ENCODE measurements at regions not wholly inside any gene's neighbourhood (a gene's known extent, or its start where the extent isn't known, plus 50 kb on each side); places are given as distances from the start of the nearest gene placed in this dataset.

DNA sequence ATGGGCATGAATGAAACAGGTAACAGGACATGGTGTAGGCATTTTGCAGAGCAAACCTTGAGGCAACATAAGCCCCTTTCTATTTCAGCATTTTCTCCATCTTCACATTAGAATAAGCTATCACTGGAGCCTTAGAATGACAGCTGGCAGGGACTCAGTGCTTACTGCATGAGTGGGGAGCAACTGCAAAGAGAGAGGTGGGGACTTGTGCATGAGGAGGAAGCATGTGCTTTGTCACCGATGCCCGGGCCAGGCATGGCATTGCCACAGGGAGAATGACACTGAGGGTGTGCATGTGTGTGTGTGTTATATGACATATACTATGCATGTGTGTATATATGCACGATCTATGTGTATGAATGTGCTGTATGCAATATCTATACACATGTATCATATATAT is 258.2 kb upstream of the RAB6C start:
- H3K36me3 Mint-ChIP-seq, result no peaks in the 10 kb centered on the region
- no peak overlapping the region for H3K4me2 ChIP-seq
- H3K27me3 ChIP-seq, result no peaks in the 10 kb centered on the region
- H3K79me2 ChIP-seq (ENCODE audit: low read depth), result no peaks in the 10 kb centered on the region
- no peak overlapping the region for H3K4me3 ChIP-seq
- H3F3A ChIP-seq (ENCODE audit: low read depth), result no peaks in the 10 kb centered on the region
- H3K27ac Mint-ChIP-seq, result no peak overlapping the region
- H3K4me1 Mint-ChIP-seq, result peaks cover 31% of the 10 kb centered on the region
- no peaks in the 10 kb centered on the region for H3K9me3 ChIP-seq (ENCODE audit: low read depth)
- H3K36me3 ChIP-seq, result no peaks in the 10 kb centered on the region
- H3K27ac ChIP-seq, result no peak overlapping the region
- no peaks in the 10 kb centered on the region for H4K20me1 ChIP-seq (ENCODE audit: low read depth)
- DNase-seq (ENCODE audit: low spot score), result no peak
- H3K4me1 ChIP-seq, result peaks cover 6% of the 10 kb centered on the region
- H3K27me3 Mint-ChIP-seq (ENCODE audit: insufficient read depth, low read depth), result peaks cover 4% of the 10 kb centered on the region
- H3K9ac ChIP-seq, result no peak overlapping the region
- no peak overlapping the region for H2AFZ ChIP-seq (replicated peaks)
- no peak for TF ChIP-seq EZH2 (IDR thresholded peaks at IDR 0.05)
- TF ChIP-seq, protein P1, sequence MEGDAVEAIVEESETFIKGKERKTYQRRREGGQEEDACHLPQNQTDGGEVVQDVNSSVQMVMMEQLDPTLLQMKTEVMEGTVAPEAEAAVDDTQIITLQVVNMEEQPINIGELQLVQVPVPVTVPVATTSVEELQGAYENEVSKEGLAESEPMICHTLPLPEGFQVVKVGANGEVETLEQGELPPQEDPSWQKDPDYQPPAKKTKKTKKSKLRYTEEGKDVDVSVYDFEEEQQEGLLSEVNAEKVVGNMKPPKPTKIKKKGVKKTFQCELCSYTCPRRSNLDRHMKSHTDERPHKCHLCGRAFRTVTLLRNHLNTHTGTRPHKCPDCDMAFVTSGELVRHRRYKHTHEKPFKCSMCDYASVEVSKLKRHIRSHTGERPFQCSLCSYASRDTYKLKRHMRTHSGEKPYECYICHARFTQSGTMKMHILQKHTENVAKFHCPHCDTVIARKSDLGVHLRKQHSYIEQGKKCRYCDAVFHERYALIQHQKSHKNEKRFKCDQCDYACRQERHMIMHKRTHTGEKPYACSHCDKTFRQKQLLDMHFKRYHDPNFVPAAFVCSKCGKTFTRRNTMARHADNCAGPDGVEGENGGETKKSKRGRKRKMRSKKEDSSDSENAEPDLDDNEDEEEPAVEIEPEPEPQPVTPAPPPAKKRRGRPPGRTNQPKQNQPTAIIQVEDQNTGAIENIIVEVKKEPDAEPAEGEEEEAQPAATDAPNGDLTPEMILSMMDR (IDR thresholded peaks at IDR 0.05), result no peak
- TF ChIP-seq EZH2phosphoT487 (IDR thresholded peaks at IDR 0.05), result no peak
- H3K9me3 Mint-ChIP-seq, result no peaks in the 10 kb centered on the region
- no peak overlapping the region for H3K4me3 Mint-ChIP-seq

DNA sequence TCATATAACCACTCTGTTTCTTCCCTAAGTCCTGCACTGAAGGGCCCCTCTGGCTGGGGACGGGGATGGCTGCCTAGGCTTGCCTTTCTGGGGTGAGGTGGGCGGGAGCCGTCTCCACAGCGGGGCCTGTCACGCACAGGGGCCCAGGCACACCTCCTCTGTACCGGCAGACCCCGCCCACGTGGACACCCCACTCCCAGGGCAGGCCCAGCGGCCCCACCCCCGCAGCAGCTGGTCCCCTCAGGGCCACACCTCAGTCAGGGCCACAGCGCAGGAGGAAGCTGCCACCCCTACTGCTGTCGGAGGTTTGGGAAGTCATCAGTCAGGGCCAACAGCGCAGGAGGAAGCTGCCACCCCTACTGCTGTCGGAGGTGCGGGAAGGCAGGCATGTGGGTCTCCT is 257.6 kb upstream of the RAB6C start:
- Histone ChIP-seq H3K9me3 (ENCODE audit: low read depth) (no peaks in the 10 kb centered on the region), H3K27me3 (no peaks in the 10 kb centered on the region), H3K79me2 (ENCODE audit: low read depth) (no peaks in the 10 kb centered on the region), H4K20me1 (ENCODE audit: low read depth) (no peaks in the 10 kb centered on the region), H3K4me2 (no peak overlapping the region), H3K4me1 (peaks cover 6% of the 10 kb centered on the region), H2AFZ (replicated peaks) (no peak overlapping the region), H3K36me3 (no peaks in the 10 kb centered on the region), H3K4me3 (no peak overlapping the region), H3K27ac (no peak overlapping the region), H3F3A (ENCODE audit: low read depth) (no peaks in the 10 kb centered on the region), H3K9ac (no peak overlapping the region)
- no peak overlapping the region for H3K4me3 Mint-ChIP-seq
- H3K4me1 Mint-ChIP-seq, result peaks cover 27% of the 10 kb centered on the region
- no peaks in the 10 kb centered on the region for H3K36me3 Mint-ChIP-seq
- no peak for TF ChIP-seq EZH2 (IDR thresholded peaks at IDR 0.05)
- TF ChIP-seq, protein P1 (IDR thresholded peaks at IDR 0.05), result no peak
- TF ChIP-seq EZH2phosphoT487 (IDR thresholded peaks at IDR 0.05), result no peak
- no peak overlapping the region for H3K27ac Mint-ChIP-seq
- H3K27me3 Mint-ChIP-seq (ENCODE audit: insufficient read depth, low read depth), result peaks cover 6% of the 10 kb centered on the region
- DNase-seq (ENCODE audit: low spot score), result no peak
- no peaks in the 10 kb centered on the region for H3K9me3 Mint-ChIP-seq

DNA sequence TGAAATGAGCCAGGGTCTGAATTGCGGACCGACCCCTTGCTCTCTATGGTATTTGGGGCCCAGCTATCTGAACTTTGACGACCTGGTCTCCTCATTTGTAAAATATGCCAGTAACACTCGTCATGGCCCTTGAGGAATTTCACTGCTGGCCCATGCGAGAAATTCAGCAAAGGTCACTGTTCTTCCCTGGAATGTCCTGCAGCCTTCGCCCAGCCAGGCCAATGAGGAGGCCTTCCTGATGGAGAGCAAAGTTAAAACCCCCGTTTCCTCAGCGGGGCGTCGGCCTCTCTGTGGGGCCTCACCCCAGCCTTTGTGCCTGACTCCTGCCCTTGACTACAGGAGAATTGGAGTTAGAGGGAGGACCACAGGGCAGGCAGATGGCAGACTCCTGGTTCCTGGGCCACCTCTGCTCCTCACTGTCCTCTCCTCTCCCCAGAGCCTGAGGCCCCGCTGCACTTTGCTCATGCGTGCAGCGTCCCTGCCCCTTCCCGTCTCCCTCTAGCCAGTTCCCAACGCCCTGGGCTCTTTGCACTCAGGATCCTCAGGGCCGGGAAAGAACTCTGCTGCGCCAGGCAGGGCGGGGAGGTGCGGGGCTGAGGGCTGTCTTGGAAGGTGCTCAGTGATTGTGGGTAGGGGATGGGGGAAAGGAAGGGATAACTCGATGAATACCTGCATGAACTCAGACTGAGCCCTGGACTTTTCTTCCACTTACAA is 257.0 kb upstream of the RAB6C start:
- no peaks in the 10 kb centered on the region for H4K20me1 ChIP-seq (ENCODE audit: low read depth)
- no peaks in the 10 kb centered on the region for H3K36me3 Mint-ChIP-seq
- H3F3A ChIP-seq (ENCODE audit: low read depth), result no peaks in the 10 kb centered on the region
- no peaks in the 10 kb centered on the region for H3K36me3 ChIP-seq
- no peaks in the 10 kb centered on the region for H3K9me3 Mint-ChIP-seq
- H3K27me3 ChIP-seq, result no peaks in the 10 kb centered on the region
- H3K9me3 ChIP-seq (ENCODE audit: low read depth), result no peaks in the 10 kb centered on the region
- TF ChIP-seq EZH2phosphoT487 (IDR thresholded peaks at IDR 0.05) (no peak), EZH2 (IDR thresholded peaks at IDR 0.05) (no peak)
- TF ChIP-seq, protein P1 (IDR thresholded peaks at IDR 0.05), result no peak
- H3K4me3 Mint-ChIP-seq, result no peak overlapping the region
- no peaks in the 10 kb centered on the region for H3K79me2 ChIP-seq (ENCODE audit: low read depth)
- H3K27me3 Mint-ChIP-seq (ENCODE audit: insufficient read depth, low read depth), result peaks cover 6% of the 10 kb centered on the region
- peaks cover 4% of the 10 kb centered on the region for H3K4me1 ChIP-seq
- no peak overlapping the region for H3K4me3 ChIP-seq
- no peak overlapping the region for H3K27ac ChIP-seq
- no peak overlapping the region for H3K9ac ChIP-seq
- H3K4me1 Mint-ChIP-seq, result peaks cover 21% of the 10 kb centered on the region
- no peak overlapping the region for H3K27ac Mint-ChIP-seq
- DNase-seq (ENCODE audit: low spot score), result no peak
- H2AFZ ChIP-seq (replicated peaks), result peak overlapping the region; percentile 26
- no peak overlapping the region for H3K4me2 ChIP-seq

Measured in neural progenitor cell (in vitro differentiated cells).